ENCODE measurements at regions not wholly inside any gene's neighbourhood (a gene's known extent, or its start where the extent isn't known, plus 50 kb on each side); places are given as distances from the start of the nearest gene placed in this dataset.
"Not testable (repeated sequence)": the region's sequence is repeated elsewhere in the genome, so short reads cannot be mapped to it uniquely, and the experiment has no call there.

- no peak for TF ChIP-seq EZH2phosphoT487 (IDR thresholded peaks at IDR 0.05; ENCODE audit: borderline replicate concordance, low read length)
- no peak for TF ChIP-seq CTCF (conservative IDR thresholded peaks at IDR 0.05; ENCODE audit: low read depth, low read length)
- no peak for TF ChIP-seq EZH2 (IDR thresholded peaks at IDR 0.05; ENCODE audit: low read length, unreplicated experiment)
- CTCF ChIA-PET = no interaction called here
- no peaks in the 10 kb centered on the region for H3F3A ChIP-seq (ENCODE audit: low read length, unreplicated experiment)
- H3K9me3 ChIP-seq (ENCODE audit: low read length) = no peaks in the 10 kb centered on the region
- no peak for DNase-seq
- no peaks in the 10 kb centered on the region for H3K27me3 ChIP-seq (ENCODE audit: low read length)
- no TSS peak for BruUV-seq (replicated peaks)
- no peaks in the 10 kb centered on the region for H3K4me1 ChIP-seq (ENCODE audit: insufficient read depth, low read length)
- no peak overlapping the region for H2AFZ ChIP-seq (ENCODE audit: low read length)
- H3K79me2 ChIP-seq (ENCODE audit: low read length) = no peaks in the 10 kb centered on the region
- no peak for ATAC-seq
- no peaks in the 10 kb centered on the region for H3K9me2 ChIP-seq (replicated peaks; ENCODE audit: low read length)
- H3K27ac ChIP-seq (ENCODE audit: low read length) = no peak overlapping the region
- H3K9ac ChIP-seq (ENCODE audit: low read length) = no peak overlapping the region
- H3K4me2 ChIP-seq (ENCODE audit: low read length) = no peak overlapping the region
- POLR2A ChIA-PET (ENCODE audit: unreplicated experiment) = no interaction called here
- no peaks in the 10 kb centered on the region for H3K36me3 ChIP-seq (ENCODE audit: low read depth, low read length)
- intact Hi-C loops (cut with micrococcal nuclease) = no loop called here
- no peaks in the 10 kb centered on the region for H4K20me1 ChIP-seq (ENCODE audit: low read length)
- no peak overlapping the region for H3K4me3 ChIP-seq (ENCODE audit: low read length)
These were observed 94.3 kb downstream of the SH2D1A start for GRCh38 chrX:124440695-124441094.

GRCh38 chrX:124441971-124442590, 95.7 kb downstream of the SH2D1A start:
- no peak overlapping the region for H3K4me3 ChIP-seq (ENCODE audit: low read length)
- H3K27me3 ChIP-seq (ENCODE audit: low read length) = no peaks in the 10 kb centered on the region
- DNase-seq (no peak), ATAC-seq (no peak)
- no peaks in the 10 kb centered on the region for H3K9me2 ChIP-seq (replicated peaks; ENCODE audit: low read length)
- no peak overlapping the region for H3K4me2 ChIP-seq (ENCODE audit: low read length)
- no peaks in the 10 kb centered on the region for H3K36me3 ChIP-seq (ENCODE audit: low read depth, low read length)
- no peaks in the 10 kb centered on the region for H4K20me1 ChIP-seq (ENCODE audit: low read length)
- CTCF ChIA-PET = no interaction called here
- no TSS peak for BruUV-seq (replicated peaks)
- H3K27ac ChIP-seq (ENCODE audit: low read length) = no peak overlapping the region
- intact Hi-C loops (cut with micrococcal nuclease) = no loop called here
- no peaks in the 10 kb centered on the region for H3K79me2 ChIP-seq (ENCODE audit: low read length)
- TF ChIP-seq CTCF (conservative IDR thresholded peaks at IDR 0.05; ENCODE audit: low read depth, low read length) = no peak
- no peak for TF ChIP-seq EZH2phosphoT487 (IDR thresholded peaks at IDR 0.05; ENCODE audit: borderline replicate concordance, low read length)
- no peak for TF ChIP-seq EZH2 (IDR thresholded peaks at IDR 0.05; ENCODE audit: low read length, unreplicated experiment)
- no peak overlapping the region for H2AFZ ChIP-seq (ENCODE audit: low read length)
- H3K9ac ChIP-seq (ENCODE audit: low read length) = no peak overlapping the region
- H3K9me3 ChIP-seq (ENCODE audit: low read length) = no peaks in the 10 kb centered on the region
- POLR2A ChIA-PET (ENCODE audit: unreplicated experiment) = no interaction called here
- H3F3A ChIP-seq (ENCODE audit: low read length, unreplicated experiment) = no peaks in the 10 kb centered on the region
- H3K4me1 ChIP-seq (ENCODE audit: insufficient read depth, low read length) = no peaks in the 10 kb centered on the region

GRCh38 chrX:124455966-124456365, 109.6 kb downstream of the SH2D1A start:
- POLR2A ChIA-PET (ENCODE audit: unreplicated experiment) = no interaction called here
- H3K9me3 ChIP-seq (ENCODE audit: low read length) = no peaks in the 10 kb centered on the region
- H3K27ac ChIP-seq (ENCODE audit: low read length) = no peak overlapping the region
- ATAC-seq (no peak), DNase-seq (no peak)
- CTCF ChIA-PET = no interaction called here
- no peaks in the 10 kb centered on the region for H3K27me3 ChIP-seq (ENCODE audit: low read length)
- H3F3A ChIP-seq (ENCODE audit: low read length, unreplicated experiment) = no peaks in the 10 kb centered on the region
- TF ChIP-seq EZH2 (IDR thresholded peaks at IDR 0.05; ENCODE audit: low read length, unreplicated experiment) (no peak), EZH2phosphoT487 (IDR thresholded peaks at IDR 0.05; ENCODE audit: borderline replicate concordance, low read length) (no peak), CTCF (conservative IDR thresholded peaks at IDR 0.05; ENCODE audit: low read depth, low read length) (no peak)
- H3K79me2 ChIP-seq (ENCODE audit: low read length) = no peaks in the 10 kb centered on the region
- no peaks in the 10 kb centered on the region for H3K4me1 ChIP-seq (ENCODE audit: insufficient read depth, low read length)
- no peaks in the 10 kb centered on the region for H3K9me2 ChIP-seq (replicated peaks; ENCODE audit: low read length)
- H3K9ac ChIP-seq (ENCODE audit: low read length) = no peak overlapping the region
- no peak overlapping the region for H2AFZ ChIP-seq (ENCODE audit: low read length)
- BruUV-seq (replicated peaks) = no TSS peak
- H3K4me2 ChIP-seq (ENCODE audit: low read length) = no peak overlapping the region
- intact Hi-C loops (cut with micrococcal nuclease) = no loop called here
- H3K36me3 ChIP-seq (ENCODE audit: low read depth, low read length) = no peaks in the 10 kb centered on the region
- H3K4me3 ChIP-seq (ENCODE audit: low read length) = no peak overlapping the region
- H4K20me1 ChIP-seq (ENCODE audit: low read length) = no peaks in the 10 kb centered on the region

- H4K20me1 ChIP-seq (ENCODE audit: low read length); H3K9ac ChIP-seq (ENCODE audit: low read length); H3K9me3 ChIP-seq (ENCODE audit: low read length); H3K4me1 ChIP-seq (ENCODE audit: insufficient read depth, low read length); intact Hi-C loops (cut with micrococcal nuclease); H2AFZ ChIP-seq (ENCODE audit: low read length); ATAC-seq; H3K79me2 ChIP-seq (ENCODE audit: low read length); CTCF ChIA-PET; H3K9me2 ChIP-seq (replicated peaks; ENCODE audit: low read length); H3K4me2 ChIP-seq (ENCODE audit: low read length); H3K4me3 ChIP-seq (ENCODE audit: low read length); H3K27me3 ChIP-seq (ENCODE audit: low read length); H3F3A ChIP-seq (ENCODE audit: low read length, unreplicated experiment); DNase-seq; POLR2A ChIA-PET (ENCODE audit: unreplicated experiment); H3K36me3 ChIP-seq (ENCODE audit: low read depth, low read length); H3K27ac ChIP-seq (ENCODE audit: low read length); BruUV-seq (replicated peaks): not testable (repeated sequence)
These were observed 113.5 kb downstream of the SH2D1A start for GRCh38 chrX:124459851-124460250.

Data from PC-3 (cell line).